ENCODE measurements at regions not wholly inside any gene's neighbourhood (a gene's known extent, or its start where the extent isn't known, plus 50 kb on each side); places are given as distances from the start of the nearest gene placed in this dataset.

DNA sequence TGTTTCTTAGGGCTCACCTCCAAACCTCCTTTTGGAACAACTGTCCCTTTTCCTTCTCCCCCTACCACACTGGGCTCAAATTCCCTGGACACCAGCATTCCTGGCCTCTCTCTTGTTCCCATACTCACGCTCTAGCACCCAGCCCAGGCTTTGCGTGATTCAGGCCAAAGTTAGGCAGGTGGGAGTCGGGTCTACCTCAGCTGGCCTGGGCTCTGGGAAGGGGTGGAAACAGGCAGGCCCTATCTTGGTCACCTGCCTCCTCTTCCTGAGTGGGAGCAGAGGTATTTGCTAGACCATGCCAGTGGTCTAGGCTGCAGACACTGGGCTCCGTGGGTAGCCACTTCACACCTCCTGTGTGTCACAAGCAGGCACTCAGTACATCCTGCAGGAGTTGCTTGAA, 211.1 kb upstream of the MAMLD1 start:
- no peaks in the 10 kb centered on the region for H3K9me2 ChIP-seq (replicated peaks; ENCODE audit: insufficient read depth, low read length)
- H3K4me1 ChIP-seq (ENCODE audit: low read length): no peaks in the 10 kb centered on the region
- H3K4me2 ChIP-seq (ENCODE audit: low read depth, low read length): no peak overlapping the region
- H3K9ac ChIP-seq (ENCODE audit: low read length): no peak overlapping the region
- no peak for DNase-seq
- H3F3A ChIP-seq (ENCODE audit: insufficient read depth, low read length): no peaks in the 10 kb centered on the region
- H3K27me3 ChIP-seq (replicated peaks; ENCODE audit: insufficient read depth, low read length): no peaks in the 10 kb centered on the region
- no peak overlapping the region for H3K27ac ChIP-seq (ENCODE audit: low read length)
- no peak overlapping the region for H2AFZ ChIP-seq (ENCODE audit: low read length)
- no peaks in the 10 kb centered on the region for H3K79me2 ChIP-seq (ENCODE audit: low read length)
- H3K36me3 ChIP-seq (replicated peaks; ENCODE audit: insufficient read depth, low read length): no peaks in the 10 kb centered on the region
- H3K4me3 ChIP-seq (ENCODE audit: low read length): no peak overlapping the region
- TF ChIP-seq EZH2 (optimal IDR thresholded peaks at IDR 0.05; ENCODE audit: low read depth, low read length) (no peak), EZH2phosphoT487 (IDR thresholded peaks at IDR 0.05; ENCODE audit: low read length) (no peak)
- TF ChIP-seq, protein P1, sequence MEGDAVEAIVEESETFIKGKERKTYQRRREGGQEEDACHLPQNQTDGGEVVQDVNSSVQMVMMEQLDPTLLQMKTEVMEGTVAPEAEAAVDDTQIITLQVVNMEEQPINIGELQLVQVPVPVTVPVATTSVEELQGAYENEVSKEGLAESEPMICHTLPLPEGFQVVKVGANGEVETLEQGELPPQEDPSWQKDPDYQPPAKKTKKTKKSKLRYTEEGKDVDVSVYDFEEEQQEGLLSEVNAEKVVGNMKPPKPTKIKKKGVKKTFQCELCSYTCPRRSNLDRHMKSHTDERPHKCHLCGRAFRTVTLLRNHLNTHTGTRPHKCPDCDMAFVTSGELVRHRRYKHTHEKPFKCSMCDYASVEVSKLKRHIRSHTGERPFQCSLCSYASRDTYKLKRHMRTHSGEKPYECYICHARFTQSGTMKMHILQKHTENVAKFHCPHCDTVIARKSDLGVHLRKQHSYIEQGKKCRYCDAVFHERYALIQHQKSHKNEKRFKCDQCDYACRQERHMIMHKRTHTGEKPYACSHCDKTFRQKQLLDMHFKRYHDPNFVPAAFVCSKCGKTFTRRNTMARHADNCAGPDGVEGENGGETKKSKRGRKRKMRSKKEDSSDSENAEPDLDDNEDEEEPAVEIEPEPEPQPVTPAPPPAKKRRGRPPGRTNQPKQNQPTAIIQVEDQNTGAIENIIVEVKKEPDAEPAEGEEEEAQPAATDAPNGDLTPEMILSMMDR (IDR thresholded peaks at IDR 0.05; ENCODE audit: low read length): no peak
- H3K9me3 ChIP-seq (replicated peaks; ENCODE audit: insufficient read depth, low read length): no peaks in the 10 kb centered on the region
- no peaks in the 10 kb centered on the region for H4K20me1 ChIP-seq (ENCODE audit: insufficient read depth, low read length)

GRCh38 chrX:150152546-150152945, 210.6 kb upstream of the MAMLD1 start:
- Histone ChIP-seq H3K9ac (ENCODE audit: low read length) (no peak overlapping the region), H3F3A (ENCODE audit: insufficient read depth, low read length) (no peaks in the 10 kb centered on the region), H3K4me3 (ENCODE audit: low read length) (no peak overlapping the region), H3K4me1 (ENCODE audit: low read length) (no peaks in the 10 kb centered on the region), H3K9me2 (replicated peaks; ENCODE audit: insufficient read depth, low read length) (no peaks in the 10 kb centered on the region), H3K36me3 (replicated peaks; ENCODE audit: insufficient read depth, low read length) (no peaks in the 10 kb centered on the region), H3K27ac (ENCODE audit: low read length) (no peak overlapping the region), H3K79me2 (ENCODE audit: low read length) (no peaks in the 10 kb centered on the region), H3K9me3 (replicated peaks; ENCODE audit: insufficient read depth, low read length) (no peaks in the 10 kb centered on the region), H3K27me3 (replicated peaks; ENCODE audit: insufficient read depth, low read length) (no peaks in the 10 kb centered on the region), H2AFZ (ENCODE audit: low read length) (no peak overlapping the region), H3K4me2 (ENCODE audit: low read depth, low read length) (no peak overlapping the region), H4K20me1 (ENCODE audit: insufficient read depth, low read length) (no peaks in the 10 kb centered on the region)
- no peak for DNase-seq
- TF ChIP-seq, protein P1 (IDR thresholded peaks at IDR 0.05; ENCODE audit: low read length): no peak
- TF ChIP-seq EZH2phosphoT487 (IDR thresholded peaks at IDR 0.05; ENCODE audit: low read length) (no peak), EZH2 (optimal IDR thresholded peaks at IDR 0.05; ENCODE audit: low read depth, low read length) (no peak)

DNA sequence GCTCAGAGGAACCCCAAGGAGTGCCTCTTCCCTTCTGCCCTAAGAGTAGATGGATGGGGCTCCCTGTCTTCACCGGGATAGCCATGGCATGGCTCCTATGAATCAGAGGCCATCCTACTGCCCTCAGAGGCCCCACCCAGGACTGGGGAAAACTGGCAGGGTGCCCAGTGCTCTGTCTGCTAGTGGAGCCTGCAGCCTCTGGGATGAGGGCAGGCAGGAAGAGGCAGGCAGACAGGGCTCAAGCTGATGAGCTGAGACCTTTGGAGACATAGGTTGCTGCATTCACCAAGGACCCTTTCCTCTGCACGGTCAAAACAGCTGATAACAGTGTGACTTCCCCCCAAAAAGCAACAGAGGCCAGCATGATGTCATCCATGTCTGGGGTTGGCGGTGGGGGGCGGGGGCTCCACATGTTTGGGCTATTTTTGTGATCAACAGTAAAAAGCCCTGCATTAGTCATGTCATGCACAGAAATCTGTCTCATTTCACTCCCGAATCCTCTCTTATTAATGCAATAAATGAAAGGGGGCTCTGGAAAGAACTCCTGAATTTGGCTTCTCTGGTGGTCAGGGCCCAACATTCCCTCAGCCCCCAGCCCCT, 207.6 kb upstream of the MAMLD1 start:
- no peak overlapping the region for H3K9ac ChIP-seq (ENCODE audit: low read length)
- no peaks in the 10 kb centered on the region for H3F3A ChIP-seq (ENCODE audit: insufficient read depth, low read length)
- no peaks in the 10 kb centered on the region for H3K27me3 ChIP-seq (replicated peaks; ENCODE audit: insufficient read depth, low read length)
- no peaks in the 10 kb centered on the region for H3K9me2 ChIP-seq (replicated peaks; ENCODE audit: insufficient read depth, low read length)
- no peak overlapping the region for H3K4me3 ChIP-seq (ENCODE audit: low read length)
- H3K9me3 ChIP-seq (replicated peaks; ENCODE audit: insufficient read depth, low read length): no peaks in the 10 kb centered on the region
- no peaks in the 10 kb centered on the region for H3K36me3 ChIP-seq (replicated peaks; ENCODE audit: insufficient read depth, low read length)
- no peaks in the 10 kb centered on the region for H4K20me1 ChIP-seq (ENCODE audit: insufficient read depth, low read length)
- H2AFZ ChIP-seq (ENCODE audit: low read length): no peak overlapping the region
- H3K4me2 ChIP-seq (ENCODE audit: low read depth, low read length): no peak overlapping the region
- DNase-seq: no peak
- no peak for TF ChIP-seq EZH2phosphoT487 (IDR thresholded peaks at IDR 0.05; ENCODE audit: low read length)
- TF ChIP-seq, protein P1 (IDR thresholded peaks at IDR 0.05; ENCODE audit: low read length): no peak
- no peaks in the 10 kb centered on the region for H3K79me2 ChIP-seq (ENCODE audit: low read length)
- no peaks in the 10 kb centered on the region for H3K4me1 ChIP-seq (ENCODE audit: low read length)
- no peak overlapping the region for H3K27ac ChIP-seq (ENCODE audit: low read length)

All from MM.1S (cell line).